Spleen (tissue), 7 donors: ENCODE measurements at regions not wholly inside any gene's neighbourhood (a gene's known extent, or its start where the extent isn't known, plus 50 kb on each side); places are given as distances from the start of the nearest gene placed in this dataset.

Experiments used
- CTCF ChIP-seq, 11 experiments: fragments of 200-600 bp in 7 of 11; fragments of 450-650 bp in 4 of 11; sonication (generic) in 4 of 11; IDR thresholded peaks in 8 of 11; conservative IDR thresholded peaks in 3 of 11; 1 replicate in 7 of 11; 2 replicates in 4 of 11; pipeline versions ENCODE4 v1.4.0 to v1.8.0; 2016 to 2021; ENCODE audit warnings: antibody characterized with exemption in 11 of 11, inconsistent platforms in 4 of 11, mild to moderate bottlenecking in 1 of 11
- POLR2A ChIP-seq, 3 donors: fragments of 450-650 bp; IDR thresholded peaks; one replicate each; pipeline ENCODE4 v1.5.1; 2017; ENCODE audit warnings: antibody characterized with exemption in 3 of 3, mild to moderate bottlenecking in 1 of 3
- POLR2AphosphoS5 ChIP-seq, 3 donors: sonication (generic); formaldehyde crosslinking; IDR thresholded peaks; one replicate each; pipeline ENCODE4 v1.5.1; 2017; ENCODE audit warnings: antibody characterized with exemption in 3 of 3
- donor health status: DM: no; HTN: no; CAD: no; lungs with moderate emphysema.
- donor health status: DM: no; HTN: no; CAD: no.
- donor health status: DM: no; HTN: no; CAD: no.

- no peak for TF ChIP-seq CTCF (IDR thresholded peaks at IDR 0.05 in 8 of 11, conservative IDR thresholded peaks at IDR 0.05 in 3 of 11)
- no peak for TF ChIP-seq POLR2A (IDR thresholded peaks at IDR 0.05)
- TF ChIP-seq POLR2AphosphoS5 (IDR thresholded peaks at IDR 0.05), result no peak
These were observed 128.0 kb upstream of the KCNJ3 start for GRCh38 chr2:154570501-154570900.
